SK-N-SH (cell line): ENCODE measurements at regions not wholly inside any gene's neighbourhood (a gene's known extent, or its start where the extent isn't known, plus 50 kb on each side); places are given as distances from the start of the nearest gene placed in this dataset.

Source experiments
- CTCF ChIA-PET: fragments of 300-600, 350-600 bp; formaldehyde crosslinking; extraction: SDS; loops from one replicate; lab custom pipeline; 2021; lab: Yijun Ruan, JAX
- POLR2A ChIA-PET: fragments of 350-600 bp; sonication (Branson Sonifier 250); formaldehyde crosslinking; extraction: SDS; loops from one replicate; lab custom pipeline; 2020; ENCODE audit warnings: antibody characterized with exemption, inconsistent platforms; lab: Yijun Ruan, JAX
- DNase-seq: peaks from one replicate; pipeline ENCODE4 v3.0.0; 2012
- H2AFZ ChIP-seq: fragments of 200-600 bp; sonication (generic); 2 replicates; pipeline ENCODE4 v1.8.1; 2016; ENCODE audit warnings: antibody characterized with exemption, mild to moderate bottlenecking, low read depth
- H3F3A ChIP-seq: fragments of 200-600 bp; sonication (generic); replicated peaks from 2 replicates; pipeline ENCODE3; 2016; ENCODE audit warnings: antibody characterized with exemption, mild to moderate bottlenecking; ENCODE audit not compliant: insufficient read depth
- H3K27ac ChIP-seq, 2 experiments: fragments of 200-500 bp in 1 of 2; fragments of 200-600 bp in 1 of 2; sonication (Bioruptor generic) in 1 of 2; sonication (generic), shearing (Covaris generic) in 1 of 2; 2 replicates each; pipeline versions ENCODE4 v1.5.1 to v1.6.1; 2014 to 2016; ENCODE audit warnings: low read depth in 2 of 2, inconsistent platforms in 1 of 2, low read length in 1 of 2, mild to moderate bottlenecking in 1 of 2, mixed read lengths in 1 of 2
- H3K27me3 ChIP-seq: fragments of 200-600 bp; sonication (generic), shearing (Covaris generic); 2 replicates; pipeline ENCODE4 v1.6.1; 2016; ENCODE audit warnings: mixed run types; ENCODE audit not compliant: insufficient read depth
- H3K36me3 ChIP-seq, 2 experiments: fragments of 200-500 bp in 1 of 2; fragments of 200-600 bp in 1 of 2; sonication (Bioruptor generic) in 1 of 2; sonication (generic) in 1 of 2; replicated peaks in 1 of 2; 2 replicates each; pipeline versions ENCODE3 to v1.5.1; 2014 to 2016; ENCODE audit warnings: low read length in 1 of 2, mild to moderate bottlenecking in 1 of 2; ENCODE audit not compliant: insufficient read depth in 2 of 2, control insufficient read depth in 1 of 2
- H3K4me1 ChIP-seq, 2 experiments: fragments of 200-500 bp in 1 of 2; fragments of 200-600 bp in 1 of 2; sonication (Bioruptor generic) in 1 of 2; sonication (generic), shearing (Covaris generic) in 1 of 2; 2 replicates each; pipeline versions ENCODE4 v1.5.1 to v1.6.1; 2014 to 2016; ENCODE audit warnings: low read depth in 1 of 2, low read length in 1 of 2, mixed run types in 1 of 2; ENCODE audit not compliant: insufficient read depth in 2 of 2, control insufficient read depth in 1 of 2
- H3K4me2 ChIP-seq: fragments of 200-600 bp; sonication (generic), shearing (Covaris generic); 2 replicates; pipeline ENCODE4 v1.6.1; 2017; ENCODE audit warnings: mixed run types
- H3K4me3 ChIP-seq, 2 experiments: fragments of 200-500 bp in 1 of 2; fragments of 200-600 bp in 1 of 2; sonication (Bioruptor generic) in 1 of 2; sonication (generic), shearing (Covaris generic) in 1 of 2; 2 replicates each; pipeline versions ENCODE4 v1.5.1 to v1.8.1; 2014 to 2016; ENCODE audit warnings: low read depth in 2 of 2, inconsistent platforms in 1 of 2, low read length in 1 of 2, mild to moderate bottlenecking in 1 of 2, mixed read lengths in 1 of 2, moderate library complexity in 1 of 2
- H3K79me2 ChIP-seq: fragments of 200-600 bp; sonication (generic); 2 replicates; pipeline ENCODE4 v1.8.1; 2017; ENCODE audit warnings: mild to moderate bottlenecking; ENCODE audit not compliant: insufficient read depth
- H3K9ac ChIP-seq: fragments of 200-600 bp; sonication (generic); 2 replicates; pipeline ENCODE4 v1.6.1; 2017; ENCODE audit warnings: mixed run types
- H3K9me2 ChIP-seq: fragments of 200-600 bp; sonication (generic); 2 replicates; pipeline ENCODE4 v1.6.1; 2017; ENCODE audit warnings: mixed run types
- H3K9me3 ChIP-seq: fragments of 200-600 bp; sonication (generic); 2 replicates; pipeline ENCODE4 v1.6.1; 2017; ENCODE audit warnings: mixed run types, mild to moderate bottlenecking, moderate library complexity
- H4K20me1 ChIP-seq: fragments of 200-600 bp; sonication (generic); 2 replicates; pipeline ENCODE4 v1.6.1; 2017; ENCODE audit warnings: mild to moderate bottlenecking, mixed run types; ENCODE audit not compliant: insufficient read depth
- CHD2 ChIP-seq: fragments of 150-350 bp; IDR thresholded peaks from 2 replicates; pipeline ENCODE4 v1.6.1; 2018; ENCODE audit warnings: low read length; ENCODE audit not compliant: partially characterized antibody
- CTCF ChIP-seq: fragments of 200-600 bp; sonication (generic); IDR thresholded peaks from 2 replicates; pipeline ENCODE4 v1.6.1; 2017; ENCODE audit warnings: antibody characterized with exemption, mild to moderate bottlenecking, moderate library complexity
- ELF1 ChIP-seq: IDR thresholded peaks from 2 replicates; pipeline ENCODE4 v1.4.0; 2012
- EP300 ChIP-seq, 2 experiments: IDR thresholded peaks; 2 replicates each; pipeline versions ENCODE4 v1.4.0 to v1.6.1; 2012; ENCODE audit warnings: borderline replicate concordance in 1 of 2, low read depth in 1 of 2, low read length in 1 of 2
- EZH2phosphoT487 ChIP-seq: fragments of 200-600 bp; sonication (generic); IDR thresholded peaks from 2 replicates; pipeline ENCODE4 v1.6.1; 2017; ENCODE audit warnings: low read depth, mixed run types, mild to moderate bottlenecking, antibody characterized with exemption, moderate library complexity, borderline replicate concordance
- FOXJ3 ChIP-seq: sonication (generic); formaldehyde crosslinking; IDR thresholded peaks from 2 replicates; pipeline ENCODE4 v1.5.1; 2020; ENCODE audit warnings: mild to moderate bottlenecking, missing genetic modification reagents
- FOXM1 ChIP-seq: IDR thresholded peaks from 2 replicates; pipeline ENCODE4 v1.4.0; 2012; ENCODE audit warnings: low read depth, mild to moderate bottlenecking
- JUND ChIP-seq: IDR thresholded peaks from 2 replicates; pipeline ENCODE4 v1.4.0; 2012
- MAX ChIP-seq: IDR thresholded peaks from 2 replicates; pipeline ENCODE4 v1.4.0; 2012; ENCODE audit warnings: low read depth
- MXI1 ChIP-seq: IDR thresholded peaks from 2 replicates; pipeline ENCODE4 v1.6.1; 2012; ENCODE audit warnings: mild to moderate bottlenecking, low read depth, low read length, improper control_type of control experiment
- POLR2AphosphoS5 ChIP-seq: IDR thresholded peaks from 2 replicates; pipeline ENCODE4 v1.6.1; 2012; ENCODE audit warnings: low read depth, low read length
- RAD21 ChIP-seq: IDR thresholded peaks from 2 replicates; pipeline ENCODE4 v1.6.1; 2012; ENCODE audit warnings: mild to moderate bottlenecking, low read length
- RCOR1 ChIP-seq: fragments of 150-350 bp; IDR thresholded peaks from 2 replicates; pipeline ENCODE4 v1.6.1; 2017; ENCODE audit warnings: antibody characterized with exemption, low read length
- SIN3A ChIP-seq: IDR thresholded peaks from 2 replicates; pipeline ENCODE4 v1.6.1; 2012; ENCODE audit warnings: low read depth, mild to moderate bottlenecking, low read length, moderate library complexity, borderline replicate concordance
- WGBS: methylation state at CpG from one replicate; pipeline ENCODE4 v1.1.6; 2017; ENCODE audit warnings: low lambda C conversion rate; 5-methylcytosine and 5-hydroxymethylcytosine counted together
- TF ChIP-seq, protein P1 (sequence below): fragments of 150-350 bp; IDR thresholded peaks from 2 replicates; pipeline ENCODE4 v1.6.1; 2016; ENCODE audit warnings: mild to moderate bottlenecking, low read depth, low read length
- TF ChIP-seq, protein P2 (sequence below): fragments of 150-350 bp; IDR thresholded peaks from 2 replicates; pipeline ENCODE4 v1.6.1; 2017; ENCODE audit warnings: antibody characterized with exemption, low read length, low read depth, borderline replicate concordance

GRCh38 chrX:128165884-128166408 lies 113.7 kb upstream of the ACTRT1 start (continued):
- TF ChIP-seq CTCF: no peak
- TF ChIP-seq MXI1: no peak

- 4% methylated on average over 4 of the region's 4 CpGs for WGBS
- Histone ChIP-seq H4K20me1 (no peaks in the 10 kb centered on the region), H3K9ac (no peak overlapping the region), H3K27ac (no peak overlapping the region), H3K4me2 (no peak overlapping the region), H3K79me2 (no peaks in the 10 kb centered on the region), H3F3A (no peaks in the 10 kb centered on the region), H3K9me2 (no peaks in the 10 kb centered on the region), H3K4me1 (no peaks in the 10 kb centered on the region), H3K36me3 (no peaks in the 10 kb centered on the region), H2AFZ (no peak overlapping the region), H3K9me3 (no peaks in the 10 kb centered on the region), H3K4me3 (no peak overlapping the region), H3K27me3 (no peaks in the 10 kb centered on the region)
- TF ChIP-seq POLR2AphosphoS5 (no peak), RCOR1 (no peak), SIN3A (no peak), MAX (no peak), CHD2 (no peak), FOXM1 (no peak), FOXJ3 (CRISPR knock-in tag) (no peak), MXI1 (no peak), JUND (no peak), EZH2phosphoT487 (no peak), RAD21 (no peak), CTCF (no peak), EP300 (IDR thresholded peaks at IDR 0.05; ENCODE audit: borderline replicate concordance in 1 of 2, low read depth in 1 of 2, low read length in 1 of 2) (no peak), ELF1 (no peak)
- TF ChIP-seq, protein P1, sequence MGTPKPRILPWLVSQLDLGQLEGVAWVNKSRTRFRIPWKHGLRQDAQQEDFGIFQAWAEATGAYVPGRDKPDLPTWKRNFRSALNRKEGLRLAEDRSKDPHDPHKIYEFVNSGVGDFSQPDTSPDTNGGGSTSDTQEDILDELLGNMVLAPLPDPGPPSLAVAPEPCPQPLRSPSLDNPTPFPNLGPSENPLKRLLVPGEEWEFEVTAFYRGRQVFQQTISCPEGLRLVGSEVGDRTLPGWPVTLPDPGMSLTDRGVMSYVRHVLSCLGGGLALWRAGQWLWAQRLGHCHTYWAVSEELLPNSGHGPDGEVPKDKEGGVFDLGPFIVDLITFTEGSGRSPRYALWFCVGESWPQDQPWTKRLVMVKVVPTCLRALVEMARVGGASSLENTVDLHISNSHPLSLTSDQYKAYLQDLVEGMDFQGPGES: no peak
- TF ChIP-seq, protein P2, sequence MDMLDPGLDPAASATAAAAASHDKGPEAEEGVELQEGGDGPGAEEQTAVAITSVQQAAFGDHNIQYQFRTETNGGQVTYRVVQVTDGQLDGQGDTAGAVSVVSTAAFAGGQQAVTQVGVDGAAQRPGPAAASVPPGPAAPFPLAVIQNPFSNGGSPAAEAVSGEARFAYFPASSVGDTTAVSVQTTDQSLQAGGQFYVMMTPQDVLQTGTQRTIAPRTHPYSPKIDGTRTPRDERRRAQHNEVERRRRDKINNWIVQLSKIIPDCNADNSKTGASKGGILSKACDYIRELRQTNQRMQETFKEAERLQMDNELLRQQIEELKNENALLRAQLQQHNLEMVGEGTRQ: no peak
- ChIA-PET POLR2A (no interaction called here), CTCF (interaction anchor here (1.2 kb wide), 1 partner anchor 8 kb away, joined by 3 read pairs; no protein-coding TSS in a partner anchor)
- no peak for DNase-seq
Measured at GRCh38 chrX:128156204-128156603, 104.0 kb upstream of the ACTRT1 start.
